OCI-LY1 (cell line): ENCODE measurements at regions not wholly inside any gene's neighbourhood (a gene's known extent, or its start where the extent isn't known, plus 50 kb on each side); places are given as distances from the start of the nearest gene placed in this dataset.

Experiments used
- H2AFZ ChIP-seq: fragments of 200-600 bp; sonication (generic), shearing (Covaris generic); 2 replicates; pipeline ENCODE4 v1.6.0; 2014; ENCODE audit warnings: antibody characterized with exemption, mild to moderate bottlenecking, low read length
- H3F3A ChIP-seq: fragments of 200-600 bp; sonication (generic), shearing (Covaris generic); 2 replicates; pipeline ENCODE4 v1.6.0; 2014; ENCODE audit warnings: mild to moderate bottlenecking, antibody characterized with exemption, low read length, moderate library complexity; ENCODE audit not compliant: insufficient read depth
- H3K27ac ChIP-seq: fragments of 200-600 bp; sonication (generic); 2 replicates; pipeline ENCODE4 v1.5.1; 2014; ENCODE audit warnings: low read length, mixed run types, mild to moderate bottlenecking, low read depth; ENCODE audit not compliant: poor library complexity, severe bottlenecking
- H3K27me3 ChIP-seq: fragments of 200-600 bp; sonication (generic); 2 replicates; pipeline ENCODE4 v1.6.0; 2014; ENCODE audit warnings: antibody characterized with exemption, mild to moderate bottlenecking, low read length, moderate library complexity; ENCODE audit not compliant: insufficient read depth
- H3K36me3 ChIP-seq: fragments of 200-600 bp; sonication (generic); 2 replicates; pipeline ENCODE4 v1.6.1; 2014; ENCODE audit warnings: mild to moderate bottlenecking, antibody characterized with exemption, low read length, moderate library complexity, mixed read lengths; ENCODE audit not compliant: insufficient read depth
- H3K4me1 ChIP-seq: fragments of 200-600 bp; sonication (generic); 2 replicates; pipeline ENCODE4 v1.5.1; 2014; ENCODE audit warnings: mild to moderate bottlenecking, low read length, moderate library complexity; ENCODE audit not compliant: insufficient read depth, severe bottlenecking
- H3K4me2 ChIP-seq: fragments of 200-600 bp; sonication (generic), shearing (Covaris generic); 2 replicates; pipeline ENCODE4 v1.6.1; 2014; ENCODE audit warnings: low read length
- H3K4me3 ChIP-seq: fragments of 200-600 bp; sonication (generic); 2 replicates; pipeline ENCODE4 v1.5.1; 2014; ENCODE audit warnings: low read length, low read depth, mild to moderate bottlenecking, mixed read lengths; ENCODE audit not compliant: poor library complexity, severe bottlenecking
- H3K79me2 ChIP-seq: fragments of 200-600 bp; shearing (Covaris generic); 2 replicates; pipeline ENCODE4 v1.6.1; 2016; ENCODE audit warnings: mixed run types, low read length, mixed read lengths; ENCODE audit not compliant: insufficient read depth
- H3K9ac ChIP-seq: fragments of 200-600 bp; sonication (generic), shearing (Covaris generic); 2 replicates; pipeline ENCODE4 v1.6.1; 2014; ENCODE audit warnings: mild to moderate bottlenecking, low read length, mixed read lengths
- H3K9me2 ChIP-seq: fragments of 200-600 bp; sonication (generic), shearing (Covaris generic); 2 replicates; pipeline ENCODE4 v1.6.1; 2014; ENCODE audit warnings: low read depth, mild to moderate bottlenecking, low read length, mixed read lengths
- H3K9me3 ChIP-seq: fragments of 200-600 bp; shearing (Covaris generic); 2 replicates; pipeline ENCODE4 v1.6.1; 2014; ENCODE audit warnings: low read length, mixed read lengths
- H4K20me1 ChIP-seq: fragments of 200-600 bp; sonication (generic), shearing (Covaris generic); 2 replicates; pipeline ENCODE4 v1.6.0; 2016; ENCODE audit warnings: mild to moderate bottlenecking, low read length; ENCODE audit not compliant: insufficient read depth
- CTCF ChIP-seq: fragments of 200-600 bp; sonication (generic), shearing (Covaris generic); IDR thresholded peaks from 2 replicates; pipeline ENCODE4 v1.5.1; 2017; ENCODE audit warnings: mild to moderate bottlenecking, antibody characterized with exemption, low read length, moderate library complexity, mixed read lengths
- EZH2 ChIP-seq: fragments of 200-600 bp; sonication (generic), shearing (Covaris generic); IDR thresholded peaks from 2 replicates; pipeline ENCODE4 v1.8.0; 2017; ENCODE audit warnings: borderline replicate concordance, mixed run types, mild to moderate bottlenecking, antibody characterized with exemption, low read length, moderate library complexity, mixed read lengths

GRCh38 chr4:64876021-64876420, 466.8 kb upstream of the TECRL start:
- no peak for TF ChIP-seq EZH2
- TF ChIP-seq CTCF = no peak
- no peak overlapping the region for H3K4me3 ChIP-seq

GRCh38 chr4:64870558-64870957, 461.3 kb upstream of the TECRL start:
- H3K79me2 ChIP-seq = no peaks in the 10 kb centered on the region
- H3K9ac ChIP-seq = no peak overlapping the region
- H3F3A ChIP-seq = no peaks in the 10 kb centered on the region
- no peaks in the 10 kb centered on the region for H3K27me3 ChIP-seq
- no peak overlapping the region for H3K4me2 ChIP-seq
- no peaks in the 10 kb centered on the region for H3K36me3 ChIP-seq
- H3K27ac ChIP-seq = no peak overlapping the region
- no peaks in the 10 kb centered on the region for H3K9me2 ChIP-seq
- no peak for TF ChIP-seq CTCF
- no peak for TF ChIP-seq EZH2
- no peak overlapping the region for H2AFZ ChIP-seq
- H4K20me1 ChIP-seq = no peaks in the 10 kb centered on the region
- H3K4me3 ChIP-seq = no peak overlapping the region
- no peaks in the 10 kb centered on the region for H3K4me1 ChIP-seq
- no peaks in the 10 kb centered on the region for H3K9me3 ChIP-seq

More at GRCh38 chr4:64876021-64876420, 466.8 kb upstream of the TECRL start:
- H3K27me3 ChIP-seq = no peaks in the 10 kb centered on the region
- no peaks in the 10 kb centered on the region for H3K36me3 ChIP-seq
- H3K9me3 ChIP-seq = no peaks in the 10 kb centered on the region
- no peaks in the 10 kb centered on the region for H3K79me2 ChIP-seq
- H3K4me2 ChIP-seq = no peak overlapping the region
- H3K4me1 ChIP-seq = no peaks in the 10 kb centered on the region
- H3K9me2 ChIP-seq = no peaks in the 10 kb centered on the region
- no peak overlapping the region for H3K9ac ChIP-seq
- no peaks in the 10 kb centered on the region for H4K20me1 ChIP-seq
- H2AFZ ChIP-seq = no peak overlapping the region
- H3F3A ChIP-seq = no peaks in the 10 kb centered on the region
- no peak overlapping the region for H3K27ac ChIP-seq

GRCh38 chr4:64857815-64858214, 448.6 kb upstream of the TECRL start:
- Histone ChIP-seq H3K9me2 (no peaks in the 10 kb centered on the region), H2AFZ (no peak overlapping the region), H4K20me1 (no peaks in the 10 kb centered on the region), H3K27ac (no peak overlapping the region), H3K4me3 (no peak overlapping the region), H3K9me3 (no peaks in the 10 kb centered on the region), H3K9ac (no peak overlapping the region), H3K27me3 (no peaks in the 10 kb centered on the region), H3K79me2 (no peaks in the 10 kb centered on the region), H3K4me1 (no peaks in the 10 kb centered on the region), H3F3A (no peaks in the 10 kb centered on the region), H3K4me2 (no peak overlapping the region), H3K36me3 (no peaks in the 10 kb centered on the region)
- TF ChIP-seq EZH2 (no peak), CTCF (no peak)
